Eye (tissue), 1 donor: ENCODE measurements at regions not wholly inside any gene's neighbourhood (a gene's known extent, or its start where the extent isn't known, plus 50 kb on each side); places are given as distances from the start of the nearest gene placed in this dataset.
"Not testable (repeated sequence)": the region's sequence is repeated elsewhere in the genome, so short reads cannot be mapped to it uniquely, and the experiment has no call there.

Source experiments
- DNase-seq: peaks from one replicate; pipeline ENCODE4 v3.0.0-alpha.2; 2015

- DNase-seq = not testable (repeated sequence)
Observed at GRCh38 chr7:152539190-152539495, 103.3 kb upstream of the KMT2C start.

- DNase-seq = not testable (repeated sequence)
Observed at GRCh38 chr7:152538346-152539189, 102.8 kb upstream of the KMT2C start.

GRCh38 chr7:152537639-152538038, 101.8 kb upstream of the KMT2C start:
- DNase-seq = no peak

GRCh38 chr7:152528612-152529011, 92.8 kb upstream of the KMT2C start:
- DNase-seq = peak; percentile 3

GRCh38 chr7:152527610-152528032, 91.8 kb upstream of the KMT2C start:
- DNase-seq = peak; percentile 67

GRCh38 chr7:152523916-152524315, 88.1 kb upstream of the KMT2C start:
- DNase-seq = peak; percentile 1

- DNase-seq = peak; percentile 77
Observed at GRCh38 chr7:152522571-152523067, 86.8 kb upstream of the KMT2C start.

GRCh38 chr7:152521420-152522337, 85.9 kb upstream of the KMT2C start:
- no peak for DNase-seq

GRCh38 chr7:152520861-152521302, 85.1 kb upstream of the KMT2C start:
- no peak for DNase-seq

GRCh38 chr7:152519290-152519689, 83.5 kb upstream of the KMT2C start:
- no peak for DNase-seq

GRCh38 chr7:152516216-152516615, 80.4 kb upstream of the KMT2C start:
- DNase-seq = no peak

GRCh38 chr7:152515266-152515950, 79.6 kb upstream of the KMT2C start:
- DNase-seq = not testable (repeated sequence)

- DNase-seq = no peak
Observed at GRCh38 chr7:152514771-152515105, 78.9 kb upstream of the KMT2C start.

GRCh38 chr7:152513861-152514770, 78.3 kb upstream of the KMT2C start:
- no peak for DNase-seq

- no peak for DNase-seq
Observed at GRCh38 chr7:152512706-152513105, 76.9 kb upstream of the KMT2C start.

GRCh38 chr7:152511736-152512135, 75.9 kb upstream of the KMT2C start:
- DNase-seq = no peak

- DNase-seq = no peak
Observed at GRCh38 chr7:152508701-152509100, 72.9 kb upstream of the KMT2C start.

- DNase-seq = no peak
Observed at GRCh38 chr7:152505606-152506005, 69.8 kb upstream of the KMT2C start.

- DNase-seq = no peak
Observed at GRCh38 chr7:152504816-152505215, 69.0 kb upstream of the KMT2C start.

- no peak for DNase-seq
Observed at GRCh38 chr7:152504367-152504766, 68.6 kb upstream of the KMT2C start.

- no peak for DNase-seq
Observed at GRCh38 chr7:152502813-152503790, 67.3 kb upstream of the KMT2C start.
